ENCODE measurements at regions not wholly inside any gene's neighbourhood (a gene's known extent, or its start where the extent isn't known, plus 50 kb on each side); places are given as distances from the start of the nearest gene placed in this dataset.
"Not testable (repeated sequence)": the region's sequence is repeated elsewhere in the genome, so short reads cannot be mapped to it uniquely, and the experiment has no call there.

- no peaks in the 10 kb centered on the region for H3K36me3 ChIP-seq
- H3K27me3 ChIP-seq = no peaks in the 10 kb centered on the region
- intact Hi-C loops (cut with DNase I; ENCODE audit: low total_unique reads) = no loop called here
- peaks cover 0 to 2% (median 0%) of the 10 kb centered on the region in 4 donors for H3K9me3 ChIP-seq
- H3K4me1 ChIP-seq = no peaks in the 10 kb centered on the region
- DNase-seq = no peak
- 73 to 100% (median 90%) methylated on average over 1 of the region's 1 CpG for WGBS, 5 donors
- H3K4me3 ChIP-seq = no peak overlapping the region
- TF ChIP-seq POLR2A (IDR thresholded peaks at IDR 0.05) (no peak), POLR2AphosphoS5 (IDR thresholded peaks at IDR 0.05) (no peak), EP300 (IDR thresholded peaks at IDR 0.05) (no peak), CTCF (IDR thresholded peaks at IDR 0.05) (no peak)
- no peak overlapping the region for H3K27ac ChIP-seq
Measured at GRCh38 chrX:122279746-122280145, 904.3 kb upstream of the GRIA3 start.

- H3K27me3 ChIP-seq; H3K4me1 ChIP-seq; DNase-seq; H3K36me3 ChIP-seq; intact Hi-C loops (cut with DNase I; ENCODE audit: low total_unique reads); H3K27ac ChIP-seq; H3K4me3 ChIP-seq; H3K9me3 ChIP-seq: not testable (repeated sequence)
- 64 to 88% (median 73%) methylated on average over 4 to 5 of the region's 5 CpGs for WGBS, 5 donors
Measured at GRCh38 chrX:122299822-122300221, 884.3 kb upstream of the GRIA3 start.

GRCh38 chrX:122301491-122301890 lies 882.6 kb upstream of the GRIA3 start:
- Histone ChIP-seq H3K27ac (no peak overlapping the region), H3K4me3 (no peak overlapping the region), H3K27me3 (no peaks in the 10 kb centered on the region), H3K9me3 (no peaks in the 10 kb centered on the region), H3K4me1 (no peaks in the 10 kb centered on the region), H3K36me3 (no peaks in the 10 kb centered on the region)
- TF ChIP-seq POLR2A (IDR thresholded peaks at IDR 0.05) = no peak
- TF ChIP-seq CTCF (IDR thresholded peaks at IDR 0.05) = no peak
- no peak for TF ChIP-seq POLR2AphosphoS5 (IDR thresholded peaks at IDR 0.05)
- no peak for TF ChIP-seq EP300 (IDR thresholded peaks at IDR 0.05)
- DNase-seq = no peak
- intact Hi-C loops (cut with DNase I; ENCODE audit: low total_unique reads) = no loop called here

GRCh38 chrX:122303761-122304160 lies 880.3 kb upstream of the GRIA3 start:
- intact Hi-C loops (cut with DNase I; ENCODE audit: low total_unique reads) = no loop called here
- TF ChIP-seq POLR2AphosphoS5 (IDR thresholded peaks at IDR 0.05) = no peak
- TF ChIP-seq POLR2A (IDR thresholded peaks at IDR 0.05) = no peak
- TF ChIP-seq CTCF (IDR thresholded peaks at IDR 0.05) = no peak
- no peak for TF ChIP-seq EP300 (IDR thresholded peaks at IDR 0.05)
- Histone ChIP-seq H3K27me3 (no peaks in the 10 kb centered on the region), H3K4me1 (no peaks in the 10 kb centered on the region), H3K27ac (no peak overlapping the region), H3K9me3 (no peaks in the 10 kb centered on the region), H3K36me3 (no peaks in the 10 kb centered on the region), H3K4me3 (no peak overlapping the region)
- DNase-seq = no peak

- Histone ChIP-seq H3K9me3 (peaks cover 0 to 6% (median 0%) of the 10 kb centered on the region in 4 donors), H3K4me1 (no peaks in the 10 kb centered on the region), H3K36me3 (no peaks in the 10 kb centered on the region), H3K27me3 (no peaks in the 10 kb centered on the region), H3K4me3 (no peak overlapping the region), H3K27ac (no peak overlapping the region)
- no peak for TF ChIP-seq POLR2AphosphoS5 (IDR thresholded peaks at IDR 0.05)
- TF ChIP-seq POLR2A (IDR thresholded peaks at IDR 0.05) = no peak
- TF ChIP-seq CTCF (IDR thresholded peaks at IDR 0.05) = no peak
- no peak for DNase-seq
- intact Hi-C loops (cut with DNase I; ENCODE audit: low total_unique reads) = no loop called here
- 72 to 88% (median 81%) methylated on average over 3 of the region's 3 CpGs for WGBS, 5 donors
Measured at GRCh38 chrX:122344816-122345215, 839.3 kb upstream of the GRIA3 start.
